ENCODE measurements at regions not wholly inside any gene's neighbourhood (a gene's known extent, or its start where the extent isn't known, plus 50 kb on each side); places are given as distances from the start of the nearest gene placed in this dataset.

DNA sequence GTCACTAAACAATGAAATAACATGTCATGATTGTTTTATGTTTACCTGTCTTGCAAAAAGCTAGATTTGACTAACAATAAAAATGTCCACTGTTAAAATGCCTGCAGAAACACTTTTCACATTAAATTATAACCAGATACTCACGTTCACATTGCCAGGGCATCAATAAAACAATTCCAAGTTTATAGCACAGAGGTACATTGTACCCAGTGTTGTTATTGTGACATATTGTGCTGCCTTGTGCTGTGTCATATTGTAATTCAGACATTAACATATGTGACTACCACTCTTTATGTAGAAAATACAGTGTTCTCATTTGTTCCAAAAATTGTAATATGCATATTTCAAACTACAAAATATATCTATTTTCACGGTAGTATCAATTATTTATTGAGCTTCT lies 766.1 kb downstream of the NCAM2 start:
- intact Hi-C loops (cut with micrococcal nuclease) = no loop called here
- no peaks in the 10 kb centered on the region for H3K9me3 ChIP-seq (ENCODE audit: control insufficient read depth in 1 of 2, low read length in 2 of 2)

DNA sequence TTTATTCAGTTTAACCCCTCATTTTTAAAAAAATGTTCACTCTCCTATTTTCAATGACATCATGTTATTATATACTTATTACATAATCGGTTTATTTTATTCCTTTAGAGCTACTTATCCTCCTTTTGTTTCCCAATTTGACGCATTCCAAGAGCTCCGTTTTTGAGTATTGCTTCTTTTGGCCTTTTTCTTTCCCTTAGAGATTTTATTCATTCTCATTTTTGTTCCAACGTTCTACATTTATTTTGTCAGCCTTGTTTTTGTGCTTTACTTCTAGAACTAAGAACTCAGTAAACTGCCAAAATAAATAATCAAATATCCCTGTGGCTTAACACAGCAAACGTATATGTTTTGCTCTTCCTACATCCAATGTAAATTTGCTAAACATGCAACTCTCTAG lies 769.1 kb downstream of the NCAM2 start:
- no peaks in the 10 kb centered on the region for H3K9me3 ChIP-seq (ENCODE audit: control insufficient read depth in 1 of 2, low read length in 2 of 2)
- H3K4me3 ChIP-seq (ENCODE audit: low read length in 2 of 2) = no peak overlapping the region
- ChIA-PET POLR2A (ENCODE audit: partially characterized antibody) (no interaction called here), CTCF (ENCODE audit: partially characterized antibody) (no interaction called here)
- no peak overlapping the region for H3K27ac ChIP-seq (ENCODE audit: low read depth, low read length)
- Mint-ChIP-seq H3K27me3 (no peaks in the 10 kb centered on the region), H3K4me3 (no peak overlapping the region), H3K9me3 (peaks cover 2 to 13% (median 8%) of the 10 kb centered on the region in 8 donors), H3K36me3 (no peaks in the 10 kb centered on the region), H3K4me1 (no peaks in the 10 kb centered on the region), H3K27ac (no peak overlapping the region)
- intact Hi-C loops (cut with micrococcal nuclease) = no loop called here
- no peaks in the 10 kb centered on the region for H3K27me3 ChIP-seq (ENCODE audit: insufficient read depth, low read length)
- H3K4me1 ChIP-seq (ENCODE audit: insufficient read depth, low read length) = no peaks in the 10 kb centered on the region
- no peak for DNase-seq
- H3K36me3 ChIP-seq (ENCODE audit: insufficient read depth, low read length) = no peaks in the 10 kb centered on the region

More for the DNA sequence above, 766.1 kb downstream of the NCAM2 start:
- H3K36me3 Mint-ChIP-seq = no peaks in the 10 kb centered on the region
- H3K27me3 Mint-ChIP-seq = no peaks in the 10 kb centered on the region
- Histone ChIP-seq H3K27me3 (ENCODE audit: insufficient read depth, low read length) (no peaks in the 10 kb centered on the region), H3K27ac (ENCODE audit: low read depth, low read length) (no peak overlapping the region), H3K4me1 (ENCODE audit: insufficient read depth, low read length) (no peaks in the 10 kb centered on the region), H3K4me3 (ENCODE audit: low read length in 2 of 2) (no peak overlapping the region), H3K36me3 (ENCODE audit: insufficient read depth, low read length) (no peaks in the 10 kb centered on the region)
- CTCF ChIA-PET (ENCODE audit: partially characterized antibody) = no interaction called here
- H3K9me3 Mint-ChIP-seq = peaks cover 2 to 14% (median 7%) of the 10 kb centered on the region in 8 donors
- H3K4me3 Mint-ChIP-seq = no peak overlapping the region
- POLR2A ChIA-PET (ENCODE audit: partially characterized antibody) = no interaction called here
- no peaks in the 10 kb centered on the region for H3K4me1 Mint-ChIP-seq
- no peak for DNase-seq
- no peak overlapping the region for H3K27ac Mint-ChIP-seq

DNA sequence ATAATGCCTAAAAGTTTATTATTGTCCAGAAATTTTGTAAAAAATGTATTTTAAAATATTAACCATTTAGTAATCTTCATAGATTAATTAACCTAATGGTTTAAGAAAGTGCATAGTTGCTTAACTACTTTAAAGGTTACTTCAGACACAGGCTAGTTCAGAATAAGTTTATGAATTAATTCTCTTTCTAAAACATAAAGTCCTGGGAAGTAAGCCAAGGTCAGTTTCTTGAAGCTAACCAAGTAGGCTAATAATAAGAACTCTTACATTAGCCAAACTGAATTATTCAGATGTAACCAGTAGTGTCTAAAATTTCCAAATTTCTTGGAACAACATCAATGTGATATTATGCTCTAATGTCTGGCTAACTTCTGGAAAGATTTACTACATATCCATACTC lies 790.4 kb downstream of the NCAM2 start:
- H3K4me1 Mint-ChIP-seq = no peaks in the 10 kb centered on the region
- peaks cover 1 to 20% (median 6%) of the 10 kb centered on the region in 8 donors for H3K9me3 Mint-ChIP-seq
- DNase-seq = no peak
- no peak overlapping the region for H3K27ac Mint-ChIP-seq
- Histone ChIP-seq H3K4me3 (ENCODE audit: low read length in 2 of 2) (no peak overlapping the region), H3K36me3 (ENCODE audit: insufficient read depth, low read length) (no peaks in the 10 kb centered on the region), H3K4me1 (ENCODE audit: insufficient read depth, low read length) (no peaks in the 10 kb centered on the region), H3K27ac (ENCODE audit: low read depth, low read length) (no peak overlapping the region), H3K9me3 (ENCODE audit: control insufficient read depth in 1 of 2, low read length in 2 of 2) (peaks cover 0 to 8% of the 10 kb centered on the region in 2 donors), H3K27me3 (ENCODE audit: insufficient read depth, low read length) (no peaks in the 10 kb centered on the region)
- ChIA-PET POLR2A (ENCODE audit: partially characterized antibody) (no interaction called here), CTCF (ENCODE audit: partially characterized antibody) (no interaction called here)
- H3K36me3 Mint-ChIP-seq = no peaks in the 10 kb centered on the region
- no peaks in the 10 kb centered on the region for H3K27me3 Mint-ChIP-seq
- intact Hi-C loops (cut with micrococcal nuclease) = no loop called here
- H3K4me3 Mint-ChIP-seq = no peak overlapping the region

DNA sequence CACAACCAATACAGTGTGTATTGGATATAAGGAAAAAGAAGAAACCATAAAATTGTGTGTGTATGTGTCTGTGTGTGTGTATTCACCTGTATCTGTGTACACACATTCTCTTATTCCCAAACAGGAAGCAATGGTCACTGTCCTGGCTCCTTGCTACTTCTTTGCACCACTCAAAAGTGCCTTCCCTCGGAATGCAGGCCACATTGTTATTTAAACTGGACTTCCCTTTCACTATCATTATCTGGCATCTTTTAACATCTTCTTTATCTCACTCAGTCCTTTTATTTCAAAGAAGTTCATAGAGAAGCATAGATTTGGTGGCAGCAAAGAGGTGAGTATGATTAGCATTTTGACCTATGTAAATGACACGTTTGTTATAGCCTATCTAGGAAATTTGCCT lies 803.7 kb downstream of the NCAM2 start:
- Histone ChIP-seq H3K36me3 (ENCODE audit: insufficient read depth, low read length) (no peaks in the 10 kb centered on the region), H3K27me3 (ENCODE audit: insufficient read depth, low read length) (no peaks in the 10 kb centered on the region), H3K27ac (ENCODE audit: low read depth, low read length) (no peak overlapping the region), H3K4me3 (ENCODE audit: low read length in 2 of 2) (no peak overlapping the region), H3K4me1 (ENCODE audit: insufficient read depth, low read length) (no peaks in the 10 kb centered on the region), H3K9me3 (ENCODE audit: control insufficient read depth in 1 of 2, low read length in 2 of 2) (no peaks in the 10 kb centered on the region)
- intact Hi-C loops (cut with micrococcal nuclease) = no loop called here
- Mint-ChIP-seq H3K4me1 (no peaks in the 10 kb centered on the region), H3K9me3 (peaks cover 3 to 14% (median 7%) of the 10 kb centered on the region in 8 donors), H3K27ac (no peak overlapping the region), H3K4me3 (no peak overlapping the region), H3K27me3 (no peaks in the 10 kb centered on the region), H3K36me3 (no peaks in the 10 kb centered on the region)
- POLR2A ChIA-PET (ENCODE audit: partially characterized antibody) = no interaction called here
- no peak for DNase-seq
- CTCF ChIA-PET (ENCODE audit: partially characterized antibody) = no interaction called here

DNA sequence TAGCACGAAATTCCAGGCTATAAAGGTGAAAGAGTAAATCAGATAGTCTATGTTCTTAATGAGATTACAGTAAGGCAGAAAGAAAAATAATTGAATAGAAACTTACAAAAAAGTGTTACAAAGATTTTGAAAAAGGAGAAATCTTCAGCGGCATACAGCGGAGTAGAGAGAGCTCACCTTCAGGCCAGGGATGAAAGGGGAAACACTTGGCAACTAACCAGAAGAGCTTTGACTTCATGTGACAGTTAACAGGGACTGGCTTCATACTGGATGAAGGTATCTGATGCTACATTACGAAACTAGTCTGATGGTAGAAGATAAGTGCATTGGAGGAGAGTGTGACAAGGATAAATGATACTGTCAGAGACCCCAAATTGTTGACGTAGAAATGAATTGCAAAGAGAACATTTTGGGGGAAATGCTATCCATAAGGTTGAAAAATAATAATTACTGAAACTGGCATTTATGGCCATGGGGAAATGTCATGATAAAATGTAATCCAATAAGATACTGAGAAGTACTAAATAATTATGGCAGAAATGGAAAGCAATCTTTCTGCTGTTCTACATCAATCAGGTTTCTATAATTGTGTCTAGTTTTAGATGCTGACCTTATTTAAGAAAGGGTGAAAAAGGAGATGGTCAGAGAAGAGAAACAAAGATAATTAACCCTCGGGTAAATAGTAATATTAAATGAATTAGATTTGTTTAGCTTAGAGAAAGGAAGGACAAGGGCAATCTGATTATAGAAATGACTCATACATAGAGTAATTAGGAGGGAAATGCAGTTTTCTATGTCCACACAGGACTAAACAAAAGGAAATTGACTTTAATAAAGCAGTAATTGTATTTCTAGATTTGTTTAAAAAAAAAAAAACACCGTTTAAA lies 808.7 kb downstream of the NCAM2 start:
- H3K4me1 Mint-ChIP-seq = no peaks in the 10 kb centered on the region
- CTCF ChIA-PET (ENCODE audit: partially characterized antibody) = no interaction called here
- no peak for DNase-seq

DNA sequence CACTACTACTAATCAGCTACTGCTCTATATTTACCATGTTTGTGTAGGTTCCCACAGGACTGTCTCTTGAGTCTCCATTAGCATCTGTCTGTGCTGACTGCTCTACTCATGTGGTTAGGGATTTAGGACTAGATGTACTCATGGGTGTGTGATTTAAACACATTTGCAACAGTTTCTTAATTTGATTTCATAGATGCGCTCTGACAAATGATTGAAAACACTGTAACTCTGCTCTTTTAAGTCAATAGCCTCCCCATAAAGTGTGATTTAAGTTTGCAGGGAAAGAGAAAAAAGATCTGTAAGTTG lies 809.3 kb downstream of the NCAM2 start:
- Mint-ChIP-seq H3K27me3 (no peaks in the 10 kb centered on the region), H3K9me3 (peaks cover 3 to 10% (median 6%) of the 10 kb centered on the region in 8 donors), H3K36me3 (no peaks in the 10 kb centered on the region), H3K4me1 (no peaks in the 10 kb centered on the region), H3K27ac (no peak overlapping the region), H3K4me3 (no peak overlapping the region)
- H3K4me3 ChIP-seq (ENCODE audit: low read length in 2 of 2) = no peak overlapping the region
- POLR2A ChIA-PET (ENCODE audit: partially characterized antibody) = no interaction called here
- no peaks in the 10 kb centered on the region for H3K27me3 ChIP-seq (ENCODE audit: insufficient read depth, low read length)
- H3K36me3 ChIP-seq (ENCODE audit: insufficient read depth, low read length) = no peaks in the 10 kb centered on the region
- no peak for DNase-seq
- no peaks in the 10 kb centered on the region for H3K4me1 ChIP-seq (ENCODE audit: insufficient read depth, low read length)
- CTCF ChIA-PET (ENCODE audit: partially characterized antibody) = no interaction called here
- intact Hi-C loops (cut with micrococcal nuclease) = no loop called here
- H3K9me3 ChIP-seq (ENCODE audit: control insufficient read depth in 1 of 2, low read length in 2 of 2) = no peaks in the 10 kb centered on the region
- no peak overlapping the region for H3K27ac ChIP-seq (ENCODE audit: low read depth, low read length)

More for the DNA sequence above, 808.7 kb downstream of the NCAM2 start:
- Histone ChIP-seq H3K27ac (ENCODE audit: low read depth, low read length) (no peak overlapping the region), H3K36me3 (ENCODE audit: insufficient read depth, low read length) (no peaks in the 10 kb centered on the region), H3K27me3 (ENCODE audit: insufficient read depth, low read length) (no peaks in the 10 kb centered on the region), H3K4me3 (ENCODE audit: low read length in 2 of 2) (no peak overlapping the region), H3K9me3 (ENCODE audit: control insufficient read depth in 1 of 2, low read length in 2 of 2) (no peaks in the 10 kb centered on the region), H3K4me1 (ENCODE audit: insufficient read depth, low read length) (no peaks in the 10 kb centered on the region)
- Mint-ChIP-seq H3K27me3 (no peaks in the 10 kb centered on the region), H3K36me3 (no peaks in the 10 kb centered on the region), H3K4me3 (no peak overlapping the region), H3K9me3 (peaks cover 3 to 12% (median 6%) of the 10 kb centered on the region in 8 donors), H3K27ac (peak overlapping the region in 1 of 7 donors; percentile 77)
- intact Hi-C loops (cut with micrococcal nuclease) = no loop called here
- POLR2A ChIA-PET (ENCODE audit: partially characterized antibody) = no interaction called here

DNA sequence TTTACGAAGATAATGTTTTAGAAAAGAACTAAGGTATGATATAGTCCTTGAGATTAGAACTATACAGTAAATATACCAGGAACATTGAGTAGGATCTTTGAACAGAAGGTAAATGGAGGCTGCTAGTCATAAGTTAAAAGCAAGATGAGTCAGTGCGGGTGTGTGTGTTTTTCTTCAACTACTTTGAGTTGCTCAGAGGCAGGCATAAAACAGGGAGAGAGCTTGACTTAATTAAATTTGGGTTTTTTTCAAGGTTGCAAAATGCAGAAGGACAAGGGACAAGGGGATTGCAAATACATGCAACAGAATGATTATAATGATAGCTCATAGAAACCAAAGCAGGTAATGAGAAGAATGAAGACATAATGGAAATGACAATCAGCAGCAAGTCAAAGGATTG lies 815.1 kb downstream of the NCAM2 start:
- Mint-ChIP-seq H3K4me1 (no peaks in the 10 kb centered on the region), H3K27me3 (no peaks in the 10 kb centered on the region), H3K27ac (no peak overlapping the region), H3K9me3 (peaks cover 0 to 7% (median 0%) of the 10 kb centered on the region in 8 donors), H3K36me3 (no peaks in the 10 kb centered on the region), H3K4me3 (no peak overlapping the region)
- no peak for DNase-seq
- Histone ChIP-seq H3K27ac (ENCODE audit: low read depth, low read length) (no peak overlapping the region), H3K9me3 (ENCODE audit: control insufficient read depth in 1 of 2, low read length in 2 of 2) (no peaks in the 10 kb centered on the region), H3K36me3 (ENCODE audit: insufficient read depth, low read length) (no peaks in the 10 kb centered on the region), H3K4me3 (ENCODE audit: low read length in 2 of 2) (no peak overlapping the region), H3K27me3 (ENCODE audit: insufficient read depth, low read length) (no peaks in the 10 kb centered on the region), H3K4me1 (ENCODE audit: insufficient read depth, low read length) (no peaks in the 10 kb centered on the region)
- ChIA-PET POLR2A (ENCODE audit: partially characterized antibody) (no interaction called here), CTCF (ENCODE audit: partially characterized antibody) (no interaction called here)
- intact Hi-C loops (cut with micrococcal nuclease) = no loop called here

All from CD4-positive, alpha-beta memory T cell (primary cell).